ENCODE measurements at regions not wholly inside any gene's neighbourhood (a gene's known extent, or its start where the extent isn't known, plus 50 kb on each side); places are given as distances from the start of the nearest gene placed in this dataset.

GRCh38 chr6:41466437-41466990, 79.7 kb upstream of the FOXP4 start:
- H3K4me3 ChIP-seq (ENCODE audit: low read length): no peak overlapping the region
- TF ChIP-seq ZNF274 (IDR thresholded peaks at IDR 0.05; ENCODE audit: low read depth, low read length): no peak

GRCh38 chr6:41467061-41467460, 79.1 kb upstream of the FOXP4 start:
- TF ChIP-seq ZNF274 (IDR thresholded peaks at IDR 0.05; ENCODE audit: low read depth, low read length): no peak
- H3K4me3 ChIP-seq (ENCODE audit: low read length): no peak overlapping the region

GRCh38 chr6:41467627-41468404, 78.4 kb upstream of the FOXP4 start:
- H3K4me3 ChIP-seq (ENCODE audit: low read length): no peak overlapping the region
- TF ChIP-seq ZNF274 (IDR thresholded peaks at IDR 0.05; ENCODE audit: low read depth, low read length): no peak

- H3K4me3 ChIP-seq (ENCODE audit: low read length): no peak overlapping the region
- TF ChIP-seq ZNF274 (IDR thresholded peaks at IDR 0.05; ENCODE audit: low read depth, low read length): no peak
These were observed 76.8 kb upstream of the FOXP4 start for GRCh38 chr6:41469156-41470028.

- no peak for TF ChIP-seq ZNF274 (IDR thresholded peaks at IDR 0.05; ENCODE audit: low read depth, low read length)
- H3K4me3 ChIP-seq (ENCODE audit: low read length): no peak overlapping the region
These were observed 76.2 kb upstream of the FOXP4 start for GRCh38 chr6:41470029-41470330.

GRCh38 chr6:41470331-41471063, 75.7 kb upstream of the FOXP4 start:
- H3K4me3 ChIP-seq (ENCODE audit: low read length): no peak overlapping the region

GRCh38 chr6:41471064-41471895, 74.9 kb upstream of the FOXP4 start:
- TF ChIP-seq ZNF274 (IDR thresholded peaks at IDR 0.05; ENCODE audit: low read depth, low read length): no peak
- no peak overlapping the region for H3K4me3 ChIP-seq (ENCODE audit: low read length)

More at GRCh38 chr6:41470331-41471063, 75.7 kb upstream of the FOXP4 start:
- no peak for TF ChIP-seq ZNF274 (IDR thresholded peaks at IDR 0.05; ENCODE audit: low read depth, low read length)

GRCh38 chr6:41474213-41474933, 71.8 kb upstream of the FOXP4 start:
- H3K4me3 ChIP-seq (ENCODE audit: low read length): no peak overlapping the region
- TF ChIP-seq ZNF274 (IDR thresholded peaks at IDR 0.05; ENCODE audit: low read depth, low read length): no peak

- no peak for TF ChIP-seq ZNF274 (IDR thresholded peaks at IDR 0.05; ENCODE audit: low read depth, low read length)
- H3K4me3 ChIP-seq (ENCODE audit: low read length): no peak overlapping the region
These were observed 71.0 kb upstream of the FOXP4 start for GRCh38 chr6:41475164-41475563.

- no peak overlapping the region for H3K4me3 ChIP-seq (ENCODE audit: low read length)
- no peak for TF ChIP-seq ZNF274 (IDR thresholded peaks at IDR 0.05; ENCODE audit: low read depth, low read length)
These were observed 70.3 kb upstream of the FOXP4 start for GRCh38 chr6:41475737-41476357.

- no peak overlapping the region for H3K4me3 ChIP-seq (ENCODE audit: low read length)
- no peak for TF ChIP-seq ZNF274 (IDR thresholded peaks at IDR 0.05; ENCODE audit: low read depth, low read length)
These were observed 69.8 kb upstream of the FOXP4 start for GRCh38 chr6:41476401-41476800.

- no peak overlapping the region for H3K4me3 ChIP-seq (ENCODE audit: low read length)
- TF ChIP-seq ZNF274 (IDR thresholded peaks at IDR 0.05; ENCODE audit: low read depth, low read length): no peak
These were observed 68.6 kb upstream of the FOXP4 start for GRCh38 chr6:41477572-41477971.

Data from GM08714 (cell line).